ENCODE measurements at regions not wholly inside any gene's neighbourhood (a gene's known extent, or its start where the extent isn't known, plus 50 kb on each side); places are given as distances from the start of the nearest gene placed in this dataset.

- DNase-seq (ENCODE audit: missing footprints) (no peak), ATAC-seq (no peak)
- intact Hi-C loops (cut with DNase I): no loop called here
Observed at GRCh38 chr5:11997942-11998341, 93.7 kb upstream of the CTNND2 start.

GRCh38 chr5:11992518-11992917, 88.3 kb upstream of the CTNND2 start:
- intact Hi-C loops (cut with DNase I): no loop called here
- ATAC-seq (no peak), DNase-seq (ENCODE audit: missing footprints) (no peak)

- ATAC-seq (no peak), DNase-seq (ENCODE audit: missing footprints) (no peak)
Observed at GRCh38 chr5:11985993-11986392, 81.7 kb upstream of the CTNND2 start.

GRCh38 chr5:11984196-11984595, 80.0 kb upstream of the CTNND2 start:
- ATAC-seq (no peak), DNase-seq (ENCODE audit: missing footprints) (no peak)
- intact Hi-C loops (cut with DNase I): no loop called here

More at GRCh38 chr5:11985993-11986392, 81.7 kb upstream of the CTNND2 start:
- intact Hi-C loops (cut with DNase I): no loop called here

GRCh38 chr5:11981986-11982385, 77.7 kb upstream of the CTNND2 start:
- ATAC-seq: no peak
- DNase-seq (ENCODE audit: missing footprints): no peak
- intact Hi-C loops (cut with DNase I): no loop called here

- ATAC-seq: no peak
- intact Hi-C loops (cut with DNase I): no loop called here
- no peak for DNase-seq (ENCODE audit: missing footprints)
Observed at GRCh38 chr5:11977904-11978303, 73.7 kb upstream of the CTNND2 start.

GRCh38 chr5:11973469-11973868, 69.2 kb upstream of the CTNND2 start:
- DNase-seq (ENCODE audit: missing footprints) (no peak), ATAC-seq (no peak)
- intact Hi-C loops (cut with DNase I): no loop called here

GRCh38 chr5:11963227-11963626, 59.0 kb upstream of the CTNND2 start:
- intact Hi-C loops (cut with DNase I): no loop called here
- ATAC-seq (no peak), DNase-seq (ENCODE audit: missing footprints) (no peak)

GRCh38 chr5:11962122-11962521, 57.9 kb upstream of the CTNND2 start:
- DNase-seq (ENCODE audit: missing footprints) (no peak), ATAC-seq (no peak)
- intact Hi-C loops (cut with DNase I): no loop called here

- intact Hi-C loops (cut with DNase I): no loop called here
- no peak for ATAC-seq
- DNase-seq (ENCODE audit: missing footprints): no peak
Observed at GRCh38 chr5:11958321-11958720, 54.1 kb upstream of the CTNND2 start.

GRCh38 chr5:11955331-11955730, 51.1 kb upstream of the CTNND2 start:
- DNase-seq (ENCODE audit: missing footprints) (no peak), ATAC-seq (no peak)
- intact Hi-C loops (cut with DNase I): no loop called here
